ENCODE measurements at regions not wholly inside any gene's neighbourhood (a gene's known extent, or its start where the extent isn't known, plus 50 kb on each side); places are given as distances from the start of the nearest gene placed in this dataset.

GRCh38 chr14:57921377-57921776, 55.5 kb upstream of the SLC35F4 start:
- TF ChIP-seq CTCF (conservative IDR thresholded peaks at IDR 0.05; ENCODE audit: low read depth, low read length): no peak
- no peak for TF ChIP-seq RCOR1 (IDR thresholded peaks at IDR 0.05; ENCODE audit: insufficient replicate concordance, low read length)
- TF ChIP-seq POLR2A (IDR thresholded peaks at IDR 0.05; ENCODE audit: low read depth, low read length): no peak
- no peak for TF ChIP-seq MAFK (IDR thresholded peaks at IDR 0.05; ENCODE audit: low read depth, low read length)
- no peak for TF ChIP-seq BHLHE40 (IDR thresholded peaks at IDR 0.05; ENCODE audit: low read depth, low read length)
- no peak for TF ChIP-seq RAD21 (IDR thresholded peaks at IDR 0.05; ENCODE audit: low read length)
- no peak for TF ChIP-seq CEBPB (IDR thresholded peaks at IDR 0.05; ENCODE audit: low read depth, low read length)
- no peak for TF ChIP-seq SMC3 (IDR thresholded peaks at IDR 0.05; ENCODE audit: low read depth, low read length)
- no peak for TF ChIP-seq RFX5 (IDR thresholded peaks at IDR 0.05; ENCODE audit: low read depth, low read length)
- TF ChIP-seq MXI1 (IDR thresholded peaks at IDR 0.05; ENCODE audit: borderline replicate concordance, low read depth, low read length): no peak
